CD1c-positive myeloid dendritic cell (primary cell): ENCODE measurements at regions not wholly inside any gene's neighbourhood (a gene's known extent, or its start where the extent isn't known, plus 50 kb on each side); places are given as distances from the start of the nearest gene placed in this dataset.

Source experiments
- DNase-seq: peaks from one replicate; pipeline ENCODE4 v3.0.0-alpha.2; 2016; ENCODE audit errors: extremely low spot score

GRCh38 chr10:121171825-121172787, 320.9 kb downstream of the WDR11 start:
- no peak for DNase-seq

- DNase-seq = no peak
Observed at GRCh38 chr10:121179006-121179405, 327.8 kb downstream of the WDR11 start.

GRCh38 chr10:121182219-121182618, 331.1 kb downstream of the WDR11 start:
- DNase-seq = no peak

- no peak for DNase-seq
Observed at GRCh38 chr10:121183236-121183635, 332.1 kb downstream of the WDR11 start.

- no peak for DNase-seq
Observed at GRCh38 chr10:121183707-121184106, 332.5 kb downstream of the WDR11 start.

- DNase-seq = no peak
Observed at GRCh38 chr10:121185816-121186455, 334.8 kb downstream of the WDR11 start.

- no peak for DNase-seq
Observed at GRCh38 chr10:121187391-121187790, 336.2 kb downstream of the WDR11 start.

GRCh38 chr10:121188005-121188404, 336.8 kb downstream of the WDR11 start:
- no peak for DNase-seq

GRCh38 chr10:121189066-121189465, 337.9 kb downstream of the WDR11 start:
- no peak for DNase-seq

- no peak for DNase-seq
Observed at GRCh38 chr10:121194696-121195523, 343.7 kb downstream of the WDR11 start.

- DNase-seq = no peak
Observed at GRCh38 chr10:121195524-121195910, 344.4 kb downstream of the WDR11 start.

- no peak for DNase-seq
Observed at GRCh38 chr10:121199081-121199480, 347.9 kb downstream of the WDR11 start.

GRCh38 chr10:121205625-121206024, 354.5 kb downstream of the WDR11 start:
- DNase-seq = no peak

- no peak for DNase-seq
Observed at GRCh38 chr10:121211446-121211845, 360.3 kb downstream of the WDR11 start.

GRCh38 chr10:121213437-121213836, 362.3 kb downstream of the WDR11 start:
- DNase-seq = no peak

- no peak for DNase-seq
Observed at GRCh38 chr10:121216295-121216694, 365.1 kb downstream of the WDR11 start.

GRCh38 chr10:121216721-121217181, 365.6 kb downstream of the WDR11 start:
- DNase-seq = no peak

GRCh38 chr10:121217331-121217730, 366.2 kb downstream of the WDR11 start:
- DNase-seq = no peak

- DNase-seq = no peak
Observed at GRCh38 chr10:121221072-121221471, 369.9 kb downstream of the WDR11 start.

GRCh38 chr10:121221991-121222390, 370.8 kb downstream of the WDR11 start:
- no peak for DNase-seq

GRCh38 chr10:121222842-121223241, 371.7 kb downstream of the WDR11 start:
- DNase-seq = no peak

GRCh38 chr10:121231079-121231478, 367.2 kb downstream of the FGFR2 start:
- DNase-seq = no peak
